ENCODE measurements at regions not wholly inside any gene's neighbourhood (a gene's known extent, or its start where the extent isn't known, plus 50 kb on each side); places are given as distances from the start of the nearest gene placed in this dataset.

DNA sequence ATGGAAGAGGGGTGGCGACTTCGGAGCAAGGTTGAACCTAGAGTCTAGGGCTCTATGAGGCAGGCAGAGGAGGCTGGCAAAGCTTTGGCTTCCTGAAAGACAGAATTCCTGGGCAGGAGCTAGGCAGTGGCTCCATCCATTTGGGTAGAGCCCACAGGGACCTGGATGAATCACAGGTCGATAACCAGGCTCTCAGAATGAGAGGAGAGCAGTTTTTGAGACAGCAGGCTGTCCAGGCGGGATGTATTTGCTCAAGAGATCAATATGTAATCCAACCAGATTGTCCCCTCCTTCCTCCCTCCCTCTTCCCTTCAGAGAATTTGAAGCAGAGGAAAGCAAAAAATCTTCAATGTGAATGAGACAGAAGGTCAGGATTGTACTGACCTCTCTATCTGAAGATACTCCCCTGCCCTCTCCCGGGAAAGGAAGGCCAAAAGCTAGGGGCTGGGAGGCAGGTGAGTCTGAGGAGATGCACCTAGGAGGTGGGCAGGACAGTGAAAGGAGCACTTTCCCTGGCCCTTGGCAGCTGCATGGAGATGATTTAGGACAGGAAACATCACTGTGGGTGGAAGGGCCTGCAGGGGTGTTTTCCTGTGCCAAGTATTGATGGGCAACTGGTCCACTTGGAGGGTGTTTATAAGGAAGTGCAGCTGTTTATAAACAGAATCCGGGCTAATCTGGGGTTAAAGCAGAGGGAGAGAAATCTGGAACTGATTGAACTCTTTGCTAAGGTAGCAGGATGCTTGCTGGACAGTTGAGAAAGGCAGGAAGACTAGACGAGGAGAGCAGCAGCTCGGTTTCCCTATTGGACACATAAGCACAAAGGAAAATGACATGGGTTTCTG is 212.4 kb upstream of the LRFN2 start:
- no peak overlapping the region for H3K4me3 ChIP-seq
- WGBS (ENCODE audit: insufficient coverage, low coverage, missing lambda C conversion rate): 1% methylated on average over 8 of the region's 8 CpGs
- intact Hi-C loops (cut with micrococcal nuclease): no loop called here

More for the DNA sequence above, 212.4 kb upstream of the LRFN2 start:
- FAIRE-seq (no peak), ATAC-seq (no peak), DNase-seq (ENCODE audit: extremely low read depth in 1 of 4, low spot score in 3 of 4) (no peak)
- Histone ChIP-seq H3K79me2 (ENCODE audit: control insufficient read depth, insufficient read depth, low read length) (no peaks in the 10 kb centered on the region), H3K27ac (ENCODE audit: extremely low read depth, low read depth, low read length) (no peak overlapping the region), H2AFZ (ENCODE audit: low read depth, low read length) (no peak overlapping the region), H3K9me1 (ENCODE audit: control insufficient read depth, insufficient read depth, low read length) (peaks cover 3% of the 10 kb centered on the region), H4K20me1 (replicated peaks; ENCODE audit: control insufficient read depth, insufficient read depth, low read length) (peaks cover 4% of the 10 kb centered on the region; the same call in 1 of the 2 replicates), H3K4me2 (ENCODE audit: insufficient read depth, low read length) (no peak overlapping the region), H3K9ac (ENCODE audit: insufficient read depth in 1 of 2, low read depth in 2 of 2, low read length in 2 of 2) (no peak overlapping the region), H3K36me3 (ENCODE audit: control insufficient read depth, insufficient read depth, low read length) (no peaks in the 10 kb centered on the region), H3K9me3 (replicated peaks; ENCODE audit: control insufficient read depth, insufficient read depth, low read depth, low read length) (no peaks in the 10 kb centered on the region), H3K4me1 (replicated peaks in 1 of 2; ENCODE audit: control insufficient read depth in 2 of 2, insufficient read depth in 2 of 2, low read length in 2 of 2) (no peaks in the 10 kb centered on the region), H3K27me3 (ENCODE audit: control insufficient read depth in 2 of 2, insufficient read depth in 2 of 2, low read length in 2 of 2) (peaks cover 0 to 20% of the 10 kb centered on the region in 2 experiments; a peak in 2 of 5 replicates)
- in situ Hi-C loops (cut with MboI): no loop called here
- POLR2A ChIA-PET: interaction anchor here (0.6 to 0.7 kb wide), 2 partner anchors 88 to 1410 kb away, joined by 3 to 4 read pairs; no protein-coding TSS in a partner anchor
- CTCF ChIA-PET (ENCODE audit: low intra/inter-chr PET ratio): no interaction called here
- no TSS peak for BruUV-seq (replicated peaks)
- TF ChIP-seq ZNF445 (CRISPR knock-in tag; IDR thresholded peaks at IDR 0.05; ENCODE audit: low read depth) (no peak), SREBF2 (CRISPR knock-in tag; IDR thresholded peaks at IDR 0.05) (no peak), LARP7 (IDR thresholded peaks at IDR 0.05) (no peak), ZNF197 (CRISPR knock-in tag; IDR thresholded peaks at IDR 0.05; ENCODE audit: low read depth) (no peak)
- TF ChIP-seq, protein P1, sequence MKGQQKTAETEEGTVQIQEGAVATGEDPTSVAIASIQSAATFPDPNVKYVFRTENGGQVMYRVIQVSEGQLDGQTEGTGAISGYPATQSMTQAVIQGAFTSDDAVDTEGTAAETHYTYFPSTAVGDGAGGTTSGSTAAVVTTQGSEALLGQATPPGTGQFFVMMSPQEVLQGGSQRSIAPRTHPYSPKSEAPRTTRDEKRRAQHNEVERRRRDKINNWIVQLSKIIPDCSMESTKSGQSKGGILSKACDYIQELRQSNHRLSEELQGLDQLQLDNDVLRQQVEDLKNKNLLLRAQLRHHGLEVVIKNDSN (CRISPR knock-in tag; IDR thresholded peaks at IDR 0.05): no peak
